HG03442 (cell line): ENCODE measurements at regions not wholly inside any gene's neighbourhood (a gene's known extent, or its start where the extent isn't known, plus 50 kb on each side); places are given as distances from the start of the nearest gene placed in this dataset.
A peak's percentile ranks its signal among the peaks of the same experiment; 100 is the strongest.

Experiments used
- ATAC-seq: cut with Tn5 transposase; IDR thresholded peaks from one replicate; pipeline ENCODE4 v1.9.1; 2021; ENCODE audit warnings: mild to moderate bottlenecking, moderate library complexity; ENCODE audit not compliant: unreplicated experiment

- ATAC-seq = no peak
Measured at GRCh38 chr7:13028036-13028824, 340.8 kb downstream of the ARL4A start.

- ATAC-seq = no peak
Measured at GRCh38 chr7:13028825-13029099, 341.3 kb downstream of the ARL4A start.

GRCh38 chr7:13031468-13031867 lies 344.0 kb downstream of the ARL4A start:
- no peak for ATAC-seq

- no peak for ATAC-seq
Measured at GRCh38 chr7:13032084-13032483, 344.7 kb downstream of the ARL4A start.

- no peak for ATAC-seq
Measured at GRCh38 chr7:13032576-13032975, 345.1 kb downstream of the ARL4A start.

GRCh38 chr7:13034693-13035092 lies 347.3 kb downstream of the ARL4A start:
- ATAC-seq = no peak

- ATAC-seq = no peak
Measured at GRCh38 chr7:13035233-13035632, 347.8 kb downstream of the ARL4A start.

- ATAC-seq = no peak
Measured at GRCh38 chr7:13036256-13036780, 348.9 kb downstream of the ARL4A start.

GRCh38 chr7:13037216-13037615 lies 349.8 kb downstream of the ARL4A start:
- no peak for ATAC-seq

GRCh38 chr7:13041368-13041988 lies 354.0 kb downstream of the ARL4A start:
- no peak for ATAC-seq

- ATAC-seq = no peak
Measured at GRCh38 chr7:13042605-13043236, 355.3 kb downstream of the ARL4A start.

- no peak for ATAC-seq
Measured at GRCh38 chr7:13044309-13044708, 356.9 kb downstream of the ARL4A start.

GRCh38 chr7:13047061-13047460 lies 359.6 kb downstream of the ARL4A start:
- ATAC-seq = no peak

GRCh38 chr7:13049946-13050345 lies 362.5 kb downstream of the ARL4A start:
- no peak for ATAC-seq

GRCh38 chr7:13050703-13051102 lies 363.3 kb downstream of the ARL4A start:
- no peak for ATAC-seq

- no peak for ATAC-seq
Measured at GRCh38 chr7:13055732-13056368, 368.4 kb downstream of the ARL4A start.

GRCh38 chr7:13057462-13058200 lies 370.2 kb downstream of the ARL4A start:
- ATAC-seq = peak; percentile 89

- no peak for ATAC-seq
Measured at GRCh38 chr7:13060173-13060572, 372.7 kb downstream of the ARL4A start.

GRCh38 chr7:13061115-13061514 lies 373.7 kb downstream of the ARL4A start:
- ATAC-seq = no peak

GRCh38 chr7:13062631-13063030 lies 375.2 kb downstream of the ARL4A start:
- no peak for ATAC-seq

GRCh38 chr7:13067036-13067435 lies 379.6 kb downstream of the ARL4A start:
- no peak for ATAC-seq
